Left cardiac atrium (tissue), 4 donors: ENCODE measurements at regions not wholly inside any gene's neighbourhood (a gene's known extent, or its start where the extent isn't known, plus 50 kb on each side); places are given as distances from the start of the nearest gene placed in this dataset.

Experiments used
- ATAC-seq, 2 donors: fragments of 200-7000 bp; cut with Tn5 transposase; one replicate each; pipeline ENCODE4 v1.9.1; 2020; ENCODE audit warnings: mild to moderate bottlenecking in 2 of 2, moderate library complexity in 2 of 2
- DNase-seq: peaks from one replicate; pipeline ENCODE4 v3.0.0-alpha.2; 2020
- intact Hi-C, 2 donors: fragments of 100-400 bp; cut with DNase I; formaldehyde crosslinking; loops; one replicate each; pipeline versions ENCODE4 v1.14.1 to v1.15.1; 2022 to 2023
- donor health status: DM: no; HTN: yes; CAD: no.
- donor health status: DM: no; HTN: yes; CAD: no; lungs with severe emphysema.
- donor health status: DM: yes; HTN: yes; CAD: no.
- donor health status: Dilated cardiomyopathy.

- DNase-seq (no peak), ATAC-seq (no peak)
- intact Hi-C loops: no loop called here
Measured at GRCh38 chr2:105150231-105150630, 91.3 kb upstream of the GPR45 start.

- intact Hi-C loops: no loop called here
- DNase-seq (no peak), ATAC-seq (no peak)
Measured at GRCh38 chr2:105154119-105154818, 87.3 kb upstream of the GPR45 start.

DNA sequence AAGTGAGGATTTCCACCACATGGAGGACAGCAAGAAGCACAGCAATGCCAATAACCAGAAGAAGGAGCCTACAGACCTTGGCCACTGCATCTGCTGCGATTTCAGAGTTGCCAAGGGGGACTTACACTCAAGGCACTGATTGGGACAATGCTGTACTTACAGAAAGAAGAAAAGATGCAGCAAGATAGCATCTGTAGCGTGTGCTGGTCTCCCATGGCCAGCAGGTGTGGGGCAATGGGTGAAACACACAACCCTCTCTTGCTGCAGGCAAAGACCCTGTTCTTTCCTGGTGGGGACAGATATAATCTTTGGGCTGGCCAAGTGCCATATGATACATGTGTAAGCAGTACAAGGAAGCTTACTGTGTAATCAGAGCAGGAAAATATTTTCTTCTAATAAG lies 85.4 kb upstream of the GPR45 start:
- intact Hi-C loops: no loop called here
- ATAC-seq: no peak
- no peak for DNase-seq

DNA sequence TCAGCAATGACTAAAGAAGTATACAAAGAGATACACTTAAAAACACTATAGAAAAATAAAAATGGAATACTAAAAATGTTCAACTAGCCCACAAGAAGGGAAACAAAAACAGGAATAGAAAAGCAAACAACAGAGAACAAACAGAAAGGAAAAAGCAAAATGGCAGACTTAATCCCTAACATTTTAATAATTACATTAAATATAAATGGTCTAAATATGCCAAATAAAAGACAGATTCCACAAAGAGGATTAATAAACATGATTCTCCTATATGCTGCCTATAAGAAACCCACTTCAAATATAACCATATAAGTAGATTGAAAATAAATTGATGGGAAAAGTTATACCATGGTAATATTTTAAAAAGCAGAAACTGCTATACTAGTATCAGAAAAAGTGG lies 83.5 kb upstream of the GPR45 start:
- intact Hi-C loops: no loop called here
- DNase-seq (no peak), ATAC-seq (no peak)

- intact Hi-C loops: no loop called here
Measured at GRCh38 chr2:105166688-105167087, 74.9 kb upstream of the GPR45 start.

GRCh38 chr2:105168543-105168942 lies 73.0 kb upstream of the GPR45 start:
- intact Hi-C loops: no loop called here
- no peak for DNase-seq
- ATAC-seq: no peak

More at GRCh38 chr2:105166688-105167087, 74.9 kb upstream of the GPR45 start:
- ATAC-seq (no peak), DNase-seq (no peak)

GRCh38 chr2:105175231-105175630 lies 66.3 kb upstream of the GPR45 start:
- intact Hi-C loops: no loop called here
- ATAC-seq (no peak), DNase-seq (no peak)

DNA sequence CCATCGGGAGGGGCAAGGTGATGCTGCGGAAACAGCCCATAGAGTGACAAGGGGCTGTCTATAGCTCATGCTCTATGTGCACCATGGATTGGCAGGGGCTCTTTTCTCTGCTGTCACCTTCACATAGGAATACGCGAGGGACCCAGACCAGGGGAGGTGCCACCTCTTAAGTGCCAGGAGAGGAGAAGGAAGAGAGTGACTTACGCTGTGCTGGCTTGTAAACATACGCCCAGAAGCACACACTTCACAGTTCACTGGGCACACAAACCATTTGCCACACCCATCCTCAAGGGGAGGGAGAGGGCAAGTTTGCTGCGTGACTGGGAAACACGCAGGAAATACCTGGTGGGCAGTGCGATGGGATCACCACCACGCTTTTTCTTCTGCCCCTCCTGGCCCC lies 65.1 kb upstream of the GPR45 start:
- ATAC-seq: no peak
- DNase-seq: no peak
- intact Hi-C loops: no loop called here

DNA sequence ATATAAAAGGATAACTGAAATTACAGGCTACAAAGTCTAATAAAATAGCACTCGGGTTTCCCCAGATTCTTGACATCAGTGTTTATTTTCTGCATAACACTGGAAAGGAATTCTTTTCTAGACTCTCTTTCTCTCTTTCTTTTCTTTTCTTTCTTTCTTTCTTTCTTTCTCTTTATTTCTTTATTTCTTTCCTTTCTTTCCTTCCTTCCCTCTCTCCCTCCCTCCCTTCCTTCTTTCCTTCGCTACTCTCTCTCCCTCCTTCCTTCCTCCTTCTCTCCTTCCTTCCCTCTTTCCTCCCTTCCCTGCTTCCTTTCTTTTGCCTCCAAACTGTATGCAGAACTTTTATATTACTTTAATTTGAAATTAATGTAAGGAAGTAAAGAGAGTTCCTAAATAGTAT lies 64.5 kb upstream of the GPR45 start:
- ATAC-seq: no peak
- no peak for DNase-seq
- intact Hi-C loops: no loop called here

DNA sequence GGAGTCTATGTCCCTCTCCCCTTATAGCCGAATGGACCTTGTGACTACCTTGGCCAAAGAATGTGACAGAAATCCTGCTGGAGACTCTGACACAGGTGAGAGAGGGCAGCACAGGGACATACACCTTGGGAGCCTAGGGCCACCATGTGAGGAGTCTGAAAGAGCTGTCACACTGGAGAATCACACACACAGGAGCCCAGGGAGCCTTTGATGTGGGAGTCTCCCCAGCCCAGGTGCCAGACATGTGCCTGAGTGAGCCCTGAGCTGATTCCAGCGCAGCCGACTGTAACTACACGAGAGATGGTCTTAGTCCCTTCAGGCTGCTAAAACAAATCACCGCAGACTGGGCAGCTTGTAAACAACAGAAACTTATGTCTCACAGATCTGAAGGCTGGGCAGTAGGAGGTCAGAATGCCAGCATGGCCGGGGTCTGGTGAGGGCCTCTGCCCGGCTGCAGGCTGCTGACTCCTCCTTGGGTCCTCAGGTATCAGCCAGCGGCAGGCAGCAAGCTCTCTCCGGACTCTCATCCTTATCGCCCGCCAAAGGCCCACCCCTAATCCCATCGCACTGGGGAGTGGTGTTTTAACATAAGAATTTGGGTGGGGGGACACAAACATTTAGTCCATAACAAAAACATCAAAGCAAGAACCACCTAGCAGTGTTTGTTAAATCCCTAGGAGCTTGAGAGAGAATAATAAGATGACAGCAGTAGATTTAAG lies 63.8 kb upstream of the GPR45 start:
- intact Hi-C loops: no loop called here
- ATAC-seq (no peak), DNase-seq (no peak)

- DNase-seq (peak; percentile 34), ATAC-seq (no peak)
- intact Hi-C loops: no loop called here
Measured at GRCh38 chr2:105179469-105180372, 61.8 kb upstream of the GPR45 start.

GRCh38 chr2:105180491-105180972 lies 61.0 kb upstream of the GPR45 start:
- ATAC-seq (no peak), DNase-seq (no peak)
- intact Hi-C loops: no loop called here

DNA sequence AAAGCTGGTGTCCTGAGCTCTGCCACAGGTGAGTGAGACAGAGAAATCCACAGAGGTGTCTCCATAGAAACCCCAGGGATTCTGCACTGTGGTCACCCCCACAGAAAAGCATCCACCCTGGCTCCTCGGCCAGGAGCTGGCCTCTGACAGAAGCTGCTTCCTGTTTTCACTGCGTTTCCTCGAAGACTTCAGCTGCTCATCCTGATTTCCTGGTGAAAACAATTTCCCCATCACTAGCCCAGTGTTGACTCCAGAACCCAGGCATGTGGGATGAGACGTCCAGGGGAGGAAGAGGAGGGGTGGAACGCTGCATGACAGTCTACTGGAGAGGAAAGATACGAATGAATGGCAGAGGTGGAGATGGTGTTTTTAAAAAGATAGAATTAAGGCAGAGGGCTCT lies 60.3 kb upstream of the GPR45 start:
- ATAC-seq (no peak), DNase-seq (no peak)
- intact Hi-C loops: no loop called here

- intact Hi-C loops: no loop called here
- no peak for ATAC-seq
- DNase-seq: no peak
Measured at GRCh38 chr2:105183555-105184323, 57.8 kb upstream of the GPR45 start.

- intact Hi-C loops: no loop called here
- ATAC-seq (no peak), DNase-seq (no peak)
Measured at GRCh38 chr2:105184420-105184819, 57.1 kb upstream of the GPR45 start.

DNA sequence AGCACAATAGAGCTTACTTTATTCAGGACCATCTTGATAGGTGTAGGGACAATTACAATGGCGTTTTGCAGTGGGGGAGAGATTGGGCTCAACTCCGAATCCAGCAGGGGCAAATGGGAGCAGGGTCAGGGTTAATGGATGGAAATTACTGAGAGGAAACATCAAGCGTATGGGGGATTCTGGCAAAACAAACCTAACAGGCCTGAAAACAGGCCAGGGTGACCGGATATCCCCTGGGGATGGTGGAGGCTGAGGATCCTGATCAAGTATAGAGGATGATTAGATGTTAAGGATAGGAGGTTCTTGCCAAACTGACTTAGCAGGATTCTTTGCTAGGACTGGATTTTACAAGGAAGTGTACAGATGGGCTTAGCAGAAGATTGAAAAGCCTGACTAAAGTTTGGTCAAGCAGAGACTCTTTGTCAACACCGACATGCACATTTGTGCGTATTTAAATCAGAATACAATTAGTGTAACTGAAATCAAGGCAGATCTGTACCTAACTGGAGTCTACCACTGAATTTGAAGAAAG lies 54.5 kb upstream of the GPR45 start:
- intact Hi-C loops: no loop called here
- no peak for ATAC-seq
- no peak for DNase-seq

- intact Hi-C loops: no loop called here
- ATAC-seq (no peak), DNase-seq (no peak)
Measured at GRCh38 chr2:105187531-105187930, 54.0 kb upstream of the GPR45 start.

- ATAC-seq (no peak), DNase-seq (no peak)
- intact Hi-C loops: no loop called here
Measured at GRCh38 chr2:105188343-105188742, 53.2 kb upstream of the GPR45 start.
